HG03097 (cell line): ENCODE measurements at regions not wholly inside any gene's neighbourhood (a gene's known extent, or its start where the extent isn't known, plus 50 kb on each side); places are given as distances from the start of the nearest gene placed in this dataset.
"Not testable (repeated sequence)": the region's sequence is repeated elsewhere in the genome, so short reads cannot be mapped to it uniquely, and the experiment has no call there.

Experiments
- ATAC-seq: cut with Tn5 transposase; IDR thresholded peaks from one replicate; pipeline ENCODE4 v1.9.1; 2021; ENCODE audit not compliant: unreplicated experiment, low FRiP score

GRCh38 chr5:159673538-159673937 lies 242.7 kb upstream of the ADRA1B start:
- no peak for ATAC-seq

GRCh38 chr5:159678657-159679392 lies 237.5 kb upstream of the ADRA1B start:
- no peak for ATAC-seq

GRCh38 chr5:159680095-159680494 lies 236.2 kb upstream of the ADRA1B start:
- no peak for ATAC-seq

- no peak for ATAC-seq
Observed at GRCh38 chr5:159681661-159682060, 234.6 kb upstream of the ADRA1B start.

GRCh38 chr5:159682623-159683022 lies 233.7 kb upstream of the ADRA1B start:
- ATAC-seq = no peak

- not testable (repeated sequence) for ATAC-seq
Observed at GRCh38 chr5:159687892-159688291, 228.4 kb upstream of the ADRA1B start.

- ATAC-seq = no peak
Observed at GRCh38 chr5:159695741-159696294, 220.5 kb upstream of the ADRA1B start.

GRCh38 chr5:159697530-159697929 lies 218.8 kb upstream of the ADRA1B start:
- ATAC-seq = no peak

- no peak for ATAC-seq
Observed at GRCh38 chr5:159698322-159698721, 218.0 kb upstream of the ADRA1B start.

- no peak for ATAC-seq
Observed at GRCh38 chr5:159700016-159700415, 216.3 kb upstream of the ADRA1B start.

- ATAC-seq = no peak
Observed at GRCh38 chr5:159702301-159702700, 214.0 kb upstream of the ADRA1B start.

- no peak for ATAC-seq
Observed at GRCh38 chr5:159702826-159703225, 213.5 kb upstream of the ADRA1B start.

GRCh38 chr5:159704160-159704559 lies 212.1 kb upstream of the ADRA1B start:
- ATAC-seq = no peak

GRCh38 chr5:159705948-159706347 lies 210.3 kb upstream of the ADRA1B start:
- no peak for ATAC-seq

- ATAC-seq = no peak
Observed at GRCh38 chr5:159708090-159708489, 208.2 kb upstream of the ADRA1B start.

- no peak for ATAC-seq
Observed at GRCh38 chr5:159712672-159713071, 203.6 kb upstream of the ADRA1B start.

- no peak for ATAC-seq
Observed at GRCh38 chr5:159713254-159713653, 203.0 kb upstream of the ADRA1B start.

GRCh38 chr5:159713773-159714172 lies 202.5 kb upstream of the ADRA1B start:
- no peak for ATAC-seq

GRCh38 chr5:159725475-159725874 lies 190.8 kb upstream of the ADRA1B start:
- no peak for ATAC-seq

- no peak for ATAC-seq
Observed at GRCh38 chr5:159727167-159727566, 189.1 kb upstream of the ADRA1B start.

- no peak for ATAC-seq
Observed at GRCh38 chr5:159730285-159730684, 186.0 kb upstream of the ADRA1B start.

- ATAC-seq = no peak
Observed at GRCh38 chr5:159732220-159732619, 184.1 kb upstream of the ADRA1B start.
